ENCODE measurements at regions not wholly inside any gene's neighbourhood (a gene's known extent, or its start where the extent isn't known, plus 50 kb on each side); places are given as distances from the start of the nearest gene placed in this dataset.
"Not testable (repeated sequence)": the region's sequence is repeated elsewhere in the genome, so short reads cannot be mapped to it uniquely, and the experiment has no call there.

- DNase-seq, result no peak
Observed at GRCh38 chr4:63222466-63222865, 1186.8 kb downstream of the TECRL start.

GRCh38 chr4:63221477-63221876, 1187.8 kb downstream of the TECRL start:
- DNase-seq, result no peak

- no peak for DNase-seq
Observed at GRCh38 chr4:63218856-63219255, 1190.4 kb downstream of the TECRL start.

GRCh38 chr4:63214076-63214475, 1195.2 kb downstream of the TECRL start:
- DNase-seq, result no peak

- no peak for DNase-seq
Observed at GRCh38 chr4:63211776-63212479, 1197.3 kb downstream of the TECRL start.

- no peak for DNase-seq
Observed at GRCh38 chr4:63211375-63211774, 1197.9 kb downstream of the TECRL start.

- not testable (repeated sequence) for DNase-seq
Observed at GRCh38 chr4:63193029-63193428, 1216.2 kb downstream of the TECRL start.

GRCh38 chr4:63171341-63171740, 1237.9 kb downstream of the TECRL start:
- DNase-seq, result no peak

GRCh38 chr4:63170923-63171322, 1238.3 kb downstream of the TECRL start:
- DNase-seq, result no peak

- no peak for DNase-seq
Observed at GRCh38 chr4:63169836-63170235, 1239.4 kb downstream of the TECRL start.

- DNase-seq, result no peak
Observed at GRCh38 chr4:63155561-63155960, 1253.7 kb downstream of the TECRL start.

GRCh38 chr4:63123441-63123840, 1285.8 kb downstream of the TECRL start:
- no peak for DNase-seq

- no peak for DNase-seq
Observed at GRCh38 chr4:63122955-63123354, 1286.3 kb downstream of the TECRL start.

GRCh38 chr4:63106600-63106999, 1302.7 kb downstream of the TECRL start:
- DNase-seq, result no peak

- no peak for DNase-seq
Observed at GRCh38 chr4:63105839-63106238, 1303.4 kb downstream of the TECRL start.

- DNase-seq, result no peak
Observed at GRCh38 chr4:63090641-63091040, 1318.6 kb downstream of the TECRL start.

GRCh38 chr4:63085091-63085490, 1324.2 kb downstream of the TECRL start:
- no peak for DNase-seq

- no peak for DNase-seq
Observed at GRCh38 chr4:63080934-63081333, 1328.3 kb downstream of the TECRL start.

GRCh38 chr4:63063760-63064159, 1345.5 kb downstream of the TECRL start:
- no peak for DNase-seq

- not testable (repeated sequence) for DNase-seq
Observed at GRCh38 chr4:63062891-63063290, 1346.4 kb downstream of the TECRL start.

GRCh38 chr4:63049726-63050125, 1359.5 kb downstream of the TECRL start:
- no peak for DNase-seq

GRCh38 chr4:63049278-63049677, 1360.0 kb downstream of the TECRL start:
- no peak for DNase-seq

- DNase-seq, result no peak
Observed at GRCh38 chr4:63036159-63036866, 1372.9 kb downstream of the TECRL start.

- no peak for DNase-seq
Observed at GRCh38 chr4:63029380-63029779, 1379.9 kb downstream of the TECRL start.

- no peak for DNase-seq
Observed at GRCh38 chr4:63020661-63021060, 1388.6 kb downstream of the TECRL start.

Measured in stimulated activated CD4-positive, alpha-beta T cell treated with anti-CD3 and anti-CD28 coated beads, Interleukin-15, amount 100 ng/mL, for 24 hours (primary cell).